H1 (cell line): ENCODE measurements at regions not wholly inside any gene's neighbourhood (a gene's known extent, or its start where the extent isn't known, plus 50 kb on each side); places are given as distances from the start of the nearest gene placed in this dataset.

Experiments
- CTCF ChIA-PET: fragments of 300-600 bp; sonication (Branson Sonifier 250); formaldehyde crosslinking; loops from one replicate; lab custom pipeline; 2021; ENCODE audit not compliant: partially characterized antibody; lab: Charles Lee
- POLR2A ChIA-PET: fragments of 300-600 bp; sonication (Branson Sonifier 250); formaldehyde crosslinking; loops from one replicate; lab custom pipeline; 2021; ENCODE audit warnings: inconsistent platforms; ENCODE audit not compliant: partially characterized antibody; lab: Charles Lee
- DNase-seq, 2 experiments: peaks; one replicate each; pipeline versions ENCODE4 v3.0.0 to v3.0.0-alpha.2; 2010 to 2022; ENCODE audit warnings: low spot score in 2 of 2, low read depth in 1 of 2, mixed read lengths in 1 of 2
- FAIRE-seq: peaks from 2 replicates; lab custom pipeline; 2011; peaks lifted over from hg19 to GRCh38; lab: Jason Lieb, UNC
- H2AFZ ChIP-seq: 2 replicates; pipeline ENCODE4 v1.8.1; 2012; ENCODE audit warnings: low read length, inconsistent platforms
- H2AK5ac ChIP-seq: 2 replicates; pipeline ENCODE4 v1.6.1; 2013; ENCODE audit warnings: low read depth, low read length
- H2BK120ac ChIP-seq: replicated peaks from 2 replicates; pipeline ENCODE3; 2013; ENCODE audit warnings: low read depth, low read length, inconsistent platforms
- H2BK12ac ChIP-seq: 2 replicates; pipeline ENCODE4 v1.6.1; 2013; ENCODE audit warnings: low read depth, low read length
- H2BK15ac ChIP-seq: 2 replicates; pipeline ENCODE4 v1.6.1; 2013; ENCODE audit warnings: low read length
- H2BK20ac ChIP-seq: 2 replicates; pipeline ENCODE4 v1.6.1; 2013; ENCODE audit warnings: low read length
- H2BK5ac ChIP-seq: 2 replicates; pipeline ENCODE4 v1.6.1; 2013; ENCODE audit warnings: low read depth, low read length
- H3K14ac ChIP-seq: 2 replicates; pipeline ENCODE4 v1.6.1; 2013; ENCODE audit warnings: inconsistent platforms; ENCODE audit not compliant: insufficient read length
- H3K18ac ChIP-seq: 2 replicates; pipeline ENCODE4 v1.6.1; 2013; ENCODE audit warnings: low read length; ENCODE audit errors: extremely low read depth
- H3K23ac ChIP-seq: 2 replicates; pipeline ENCODE4 v1.6.1; 2013; ENCODE audit warnings: inconsistent platforms; ENCODE audit not compliant: insufficient read length
- H3K23me2 ChIP-seq: 2 replicates; pipeline ENCODE4 v1.6.1; 2013; ENCODE audit warnings: low read depth, low read length
- H3K27ac ChIP-seq: 2 replicates; pipeline ENCODE4 v1.6.1; 2011; ENCODE audit warnings: low read depth, low read length, inconsistent platforms
- H3K27me3 ChIP-seq, 4 experiments: replicated peaks in 1 of 4; 1 replicate in 1 of 4; 2 replicates in 3 of 4; pipeline versions ENCODE4 v1.6.1 to v1.8.1; 2011 to 2013; ENCODE audit warnings: low read length in 3 of 4, mild to moderate bottlenecking in 3 of 4, inconsistent platforms in 2 of 4, mixed read lengths in 2 of 4, moderate library complexity in 1 of 4; ENCODE audit not compliant: control insufficient read depth in 3 of 4, insufficient read depth in 3 of 4; ENCODE audit errors: extremely low read depth in 1 of 4
- H3K36me3 ChIP-seq, 4 experiments: 2 replicates each; pipeline versions ENCODE4 v1.6.1 to v1.8.1; 2011 to 2013; ENCODE audit warnings: mild to moderate bottlenecking in 4 of 4, low read length in 3 of 4, moderate library complexity in 2 of 4, control low read depth in 1 of 4, inconsistent platforms in 1 of 4; ENCODE audit not compliant: insufficient read depth in 4 of 4, control insufficient read depth in 2 of 4
- H3K4ac ChIP-seq: replicated peaks from 2 replicates; pipeline ENCODE3; 2013; ENCODE audit warnings: low read length, low read depth, mixed read lengths, inconsistent platforms; ENCODE audit not compliant: insufficient read length
- H3K4me1 ChIP-seq, 4 experiments: replicated peaks in 1 of 4; 1 replicate in 1 of 4; 2 replicates in 3 of 4; pipeline versions ENCODE4 v1.6.1 to v1.8.1; 2011 to 2013; ENCODE audit warnings: low read length in 3 of 4, inconsistent platforms in 2 of 4, mixed read lengths in 1 of 4; ENCODE audit not compliant: insufficient read depth in 4 of 4, control insufficient read depth in 3 of 4
- H3K4me2 ChIP-seq, 2 experiments: 2 replicates each; pipeline versions ENCODE4 v1.6.1 to v1.8.1; 2011 to 2013; ENCODE audit warnings: low read depth in 2 of 2, low read length in 2 of 2, control low read depth in 1 of 2, inconsistent platforms in 1 of 2, mild to moderate bottlenecking in 1 of 2; ENCODE audit not compliant: insufficient read depth in 1 of 2
- H3K4me3 ChIP-seq, 4 experiments: fragments of 200-600, 300-600 bp in 1 of 4; sonication (generic), shearing (Covaris generic), sonication (Bioruptor Twin) in 1 of 4; 2 replicates each; pipeline versions ENCODE4 v1.5.1 to v1.8.1; 2011 to 2016; ENCODE audit warnings: low read length in 4 of 4, low read depth in 3 of 4, control low read depth in 2 of 4, inconsistent platforms in 2 of 4, mild to moderate bottlenecking in 2 of 4, mixed read lengths in 1 of 4, moderate library complexity in 1 of 4; ENCODE audit not compliant: insufficient read depth in 2 of 4; ENCODE audit errors: extremely low read depth in 1 of 4
- H3K56ac ChIP-seq: replicated peaks from 2 replicates; pipeline ENCODE3; 2013; ENCODE audit warnings: low read depth, mild to moderate bottlenecking, mixed read lengths, low read length, inconsistent platforms; ENCODE audit not compliant: insufficient read length
- H3K79me1 ChIP-seq: 2 replicates; pipeline ENCODE4 v1.6.1; 2013; ENCODE audit warnings: low read depth, low read length, control low read depth
- H3K79me2 ChIP-seq, 2 experiments: 2 replicates each; pipeline versions ENCODE4 v1.6.1 to v1.8.1; 2012 to 2013; ENCODE audit warnings: low read length in 2 of 2, mild to moderate bottlenecking in 2 of 2, inconsistent platforms in 1 of 2; ENCODE audit not compliant: insufficient read depth in 2 of 2, control insufficient read depth in 1 of 2
- H3K9ac ChIP-seq, 4 experiments: replicated peaks in 1 of 4; 1 replicate in 1 of 4; 2 replicates in 3 of 4; pipeline versions ENCODE4 v1.6.1 to v1.8.1; 2011 to 2013; ENCODE audit warnings: low read depth in 3 of 4, low read length in 3 of 4, control low read depth in 2 of 4, mild to moderate bottlenecking in 2 of 4, moderate library complexity in 2 of 4, inconsistent platforms in 1 of 4; ENCODE audit errors: extremely low read depth in 1 of 4
- H3K9me3 ChIP-seq, 2 experiments: 2 replicates each; pipeline versions ENCODE4 v1.6.1 to v1.8.1; 2012 to 2013; ENCODE audit warnings: mild to moderate bottlenecking in 2 of 2, moderate library complexity in 2 of 2, control low read depth in 1 of 2, inconsistent platforms in 1 of 2, low read depth in 1 of 2, low read length in 1 of 2, mixed read lengths in 1 of 2; ENCODE audit not compliant: insufficient read depth in 2 of 2
- H4K20me1 ChIP-seq, 2 experiments: replicated peaks in 1 of 2; 2 replicates each; pipeline versions ENCODE3 to v1.8.1; 2011 to 2013; ENCODE audit warnings: inconsistent platforms in 2 of 2, low read length in 2 of 2, mild to moderate bottlenecking in 1 of 2; ENCODE audit not compliant: insufficient read depth in 2 of 2, control insufficient read depth in 1 of 2
- H4K5ac ChIP-seq: 2 replicates; pipeline ENCODE4 v1.6.1; 2013; ENCODE audit warnings: low read length, low read depth, mixed read lengths, inconsistent platforms; ENCODE audit not compliant: insufficient read length
- H4K8ac ChIP-seq: 2 replicates; pipeline ENCODE4 v1.8.0; 2013; ENCODE audit warnings: mild to moderate bottlenecking, moderate library complexity, low read length, inconsistent platforms; ENCODE audit not compliant: insufficient read depth; ENCODE audit errors: extremely low read depth
- H4K91ac ChIP-seq: replicated peaks from 2 replicates; pipeline ENCODE3; 2013; ENCODE audit warnings: low read length, mixed read lengths, inconsistent platforms; ENCODE audit not compliant: insufficient read length
- POLR2AphosphoS5 ChIP-seq: IDR thresholded peaks from 2 replicates; pipeline ENCODE4 v1.6.1; 2011; ENCODE audit warnings: low read depth, low read length
- WGBS, 2 experiments: shearing (Covaris generic) in 1 of 2; methylation state at CpG; one replicate each; pipeline versions ENCODE4 v1.1.6 to v1.1.7; 2013 to 2015; ENCODE audit warnings: low lambda C conversion rate in 2 of 2, mixed read lengths in 2 of 2, inconsistent platforms in 1 of 2, low coverage in 1 of 2, missing lambda C conversion rate in 1 of 2; ENCODE audit not compliant: insufficient replicate concordance in 2 of 2, insufficient coverage in 1 of 2, insufficient read length in 1 of 2; ENCODE audit errors: extremely low coverage in 1 of 2, missing lambda C conversion rate in 1 of 2; 5-methylcytosine and 5-hydroxymethylcytosine counted together

- Histone ChIP-seq H2BK20ac (no peak overlapping the region), H4K91ac (no peak overlapping the region), H3K79me2 (no peaks in the 10 kb centered on the region), H3K4me1 (no peaks in the 10 kb centered on the region), H4K8ac (no peak overlapping the region), H3K9ac (no peak overlapping the region), H2BK5ac (no peak overlapping the region), H3K4me2 (no peak overlapping the region), H3K18ac (no peak overlapping the region), H3K14ac (no peak overlapping the region), H3K56ac (no peak overlapping the region), H2AFZ (no peak overlapping the region), H3K27me3 (no peaks in the 10 kb centered on the region), H3K23ac (no peak overlapping the region), H3K79me1 (no peaks in the 10 kb centered on the region), H2AK5ac (no peak overlapping the region), H3K9me3 (no peaks in the 10 kb centered on the region), H3K4ac (no peak overlapping the region), H3K27ac (no peak overlapping the region), H4K20me1 (no peaks in the 10 kb centered on the region), H2BK12ac (no peak overlapping the region), H3K36me3 (no peaks in the 10 kb centered on the region), H2BK120ac (no peak overlapping the region), H4K5ac (no peak overlapping the region), H3K23me2 (no peaks in the 10 kb centered on the region), H3K4me3 (no peak overlapping the region), H2BK15ac (no peak overlapping the region)
- FAIRE-seq (no peak), DNase-seq (no peak)
- ChIA-PET CTCF (interaction anchor here (0.6 kb wide), 1 partner anchor 85 kb away, joined by 3 read pairs; no protein-coding TSS in a partner anchor), POLR2A (no interaction called here)
- WGBS, 2 experiments, result 88% methylated on average over 8 of the region's 8 CpGs; no CpG with 5 or more reads in 1 of the 2 experiments
- no peak for TF ChIP-seq POLR2AphosphoS5
Measured at GRCh38 chr9:86755561-86755941, 191.8 kb downstream of the GAS1 start.
